GM11168 (cell line): ENCODE measurements at regions not wholly inside any gene's neighbourhood (a gene's known extent, or its start where the extent isn't known, plus 50 kb on each side); places are given as distances from the start of the nearest gene placed in this dataset.

Experiments used
- in situ Hi-C: fragments of 300-500 bp; cut with MboI; formaldehyde crosslinking; loops from one replicate; pipeline ENCODE4 v1.12.0; 2022; ENCODE audit warnings: low sequenced_read_pairs; ENCODE audit not compliant: unreplicated experiment

DNA sequence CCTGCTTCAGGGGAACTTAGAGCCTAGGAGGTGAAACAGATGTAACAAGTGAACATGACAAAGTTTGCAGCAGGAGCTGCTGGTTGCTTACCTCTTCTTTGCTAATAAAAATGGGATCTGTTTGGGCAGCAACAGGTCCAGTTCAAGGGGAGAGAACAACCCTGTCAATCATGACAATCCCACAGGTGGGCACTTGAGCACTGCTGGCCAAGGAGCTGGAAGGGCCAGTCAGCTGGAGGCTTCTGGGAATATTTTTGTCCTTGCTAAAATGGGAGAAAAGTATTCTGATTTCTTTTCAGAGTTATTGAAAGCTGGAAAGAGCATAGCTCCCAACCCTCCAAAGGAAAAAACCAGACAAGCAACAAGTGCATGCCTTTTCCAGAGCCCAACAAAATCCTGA lies 477.7 kb upstream of the SULF2 start:
- in situ Hi-C loops = no loop called here

DNA sequence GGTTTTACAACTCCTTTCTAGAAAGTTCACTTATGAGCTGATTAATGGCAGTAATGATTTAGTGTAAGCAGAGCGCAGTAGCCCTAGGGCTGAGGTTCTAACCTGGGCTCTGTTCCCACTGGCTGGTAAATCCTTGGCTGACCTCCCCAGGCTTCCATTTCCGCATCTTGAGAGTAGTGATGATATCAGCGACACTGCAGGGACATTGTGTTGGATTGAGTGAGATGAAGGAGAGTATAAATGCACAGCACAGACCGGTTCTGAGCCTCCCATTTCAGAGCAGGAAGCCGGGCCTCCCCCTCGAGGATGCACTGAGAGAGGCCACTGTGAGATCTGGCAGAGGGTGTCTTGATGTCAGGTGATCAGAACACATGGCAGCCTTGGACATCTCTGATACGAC lies 477.2 kb upstream of the SULF2 start:
- in situ Hi-C loops = no loop called here

- in situ Hi-C loops = no loop called here
These were observed 476.2 kb upstream of the SULF2 start for GRCh38 chr20:48261398-48261910.

DNA sequence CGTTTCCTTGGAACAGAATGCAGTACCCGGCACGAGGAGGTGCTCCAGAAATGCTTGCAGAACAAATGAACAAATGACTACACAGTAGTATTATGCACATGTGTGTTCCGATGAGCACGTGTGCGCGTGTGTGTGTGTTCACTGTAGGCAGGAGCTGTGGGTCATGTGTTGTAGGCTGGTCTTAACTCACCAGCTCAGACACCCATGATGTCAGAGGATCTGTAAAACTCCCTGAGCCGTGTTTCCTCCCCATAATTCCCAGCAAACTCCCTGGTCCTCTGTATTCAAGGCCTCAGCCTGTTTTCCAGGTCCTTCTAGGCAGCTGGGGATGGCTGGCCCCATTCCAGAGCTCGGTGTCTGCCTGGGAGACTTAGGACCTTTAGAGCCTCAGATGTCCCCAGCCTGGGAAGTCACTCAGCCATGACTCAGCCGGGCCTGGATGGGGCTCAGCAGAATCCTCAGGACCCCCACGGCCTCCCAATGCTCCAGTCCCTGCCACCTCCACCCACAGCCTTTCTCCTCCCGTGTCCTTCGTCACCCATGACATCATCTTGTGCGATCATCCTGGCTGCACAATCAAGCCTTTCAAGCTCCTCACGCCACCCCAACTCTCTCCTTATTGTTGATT lies 475.0 kb upstream of the SULF2 start:
- in situ Hi-C loops = no loop called here

DNA sequence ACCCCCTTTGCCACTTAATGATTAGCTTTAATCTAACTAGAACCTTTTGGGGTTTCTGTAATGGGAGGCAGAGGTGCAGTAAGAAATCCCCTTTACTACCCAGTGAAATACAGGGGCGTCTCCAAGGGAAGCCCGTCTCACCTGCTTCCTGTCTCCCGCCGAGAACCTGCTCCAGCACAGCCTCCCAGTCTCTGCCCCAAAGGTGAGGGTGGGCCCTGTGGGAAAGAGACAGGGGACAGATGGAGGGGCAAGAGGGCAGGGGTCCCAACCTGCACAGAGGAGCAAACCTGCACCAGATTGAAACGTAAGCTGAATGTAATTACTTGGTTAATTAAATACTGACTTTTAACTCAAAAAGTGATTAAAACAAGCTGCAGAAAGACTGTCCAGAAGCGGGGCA lies 474.2 kb upstream of the SULF2 start:
- in situ Hi-C loops = no loop called here

DNA sequence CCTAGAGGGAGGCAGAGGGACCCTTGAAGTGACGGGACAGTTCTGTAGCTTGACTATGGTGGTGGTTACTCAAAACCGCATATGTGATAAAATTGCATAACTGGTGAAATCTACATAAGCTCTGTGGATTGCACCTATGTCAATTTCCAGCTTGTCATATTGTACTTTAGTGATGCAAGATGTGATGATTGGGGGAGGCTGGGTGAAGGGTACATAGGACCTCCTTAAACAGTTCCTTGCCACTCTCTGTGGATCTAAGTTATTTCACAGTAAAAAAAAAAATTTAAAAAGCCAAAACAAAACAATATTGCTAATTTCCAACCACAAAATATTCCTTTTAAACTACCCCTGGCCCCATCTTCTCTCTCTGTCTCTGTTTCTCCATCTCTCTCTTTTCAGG lies 472.6 kb upstream of the SULF2 start:
- in situ Hi-C loops = no loop called here

DNA sequence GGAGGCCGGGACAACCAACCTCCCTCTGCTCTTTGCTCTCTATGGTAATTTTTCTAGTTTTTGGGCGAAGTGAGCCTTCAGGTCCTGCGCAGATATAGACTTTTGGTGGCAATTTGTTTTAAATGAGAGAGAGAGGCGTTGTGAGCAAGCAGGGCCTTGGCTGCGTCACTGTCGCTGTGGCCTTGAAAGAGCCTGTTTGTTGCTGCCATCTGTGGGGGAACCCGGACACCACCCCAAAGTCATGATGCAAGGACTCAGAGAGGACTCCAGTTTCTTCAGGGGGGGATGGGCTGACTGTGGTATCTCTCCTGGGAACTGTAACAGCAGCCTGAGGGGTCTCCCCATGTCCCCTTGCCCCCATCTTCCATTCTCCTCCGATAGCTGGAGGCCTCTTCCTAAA lies 462.7 kb upstream of the SULF2 start:
- in situ Hi-C loops = no loop called here

- in situ Hi-C loops = no loop called here
These were observed 460.9 kb upstream of the SULF2 start for GRCh38 chr20:48246061-48246790.

GRCh38 chr20:48242623-48243022 lies 457.3 kb upstream of the SULF2 start:
- in situ Hi-C loops = no loop called here

GRCh38 chr20:48241482-48241881 lies 456.2 kb upstream of the SULF2 start:
- in situ Hi-C loops = no loop called here

DNA sequence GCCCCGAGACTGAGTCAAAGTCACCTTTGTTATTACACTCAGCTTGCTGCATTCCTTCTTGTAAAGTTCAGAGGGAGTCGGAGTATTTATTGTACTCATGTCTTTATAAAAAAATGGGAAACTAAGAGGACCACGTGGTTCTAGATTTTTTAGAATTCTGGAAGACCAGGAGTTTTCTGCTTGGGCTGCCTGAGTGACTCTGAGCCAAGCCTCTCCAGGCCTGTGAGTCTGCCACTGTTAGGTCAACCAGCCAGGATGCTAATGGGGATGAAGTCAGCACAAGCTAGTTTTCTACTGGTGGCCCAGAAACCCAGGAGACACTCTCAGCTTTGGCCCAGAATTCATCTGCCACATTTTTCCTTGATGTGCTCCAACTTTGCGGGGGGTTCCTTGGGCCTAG lies 453.5 kb upstream of the SULF2 start:
- in situ Hi-C loops = no loop called here

DNA sequence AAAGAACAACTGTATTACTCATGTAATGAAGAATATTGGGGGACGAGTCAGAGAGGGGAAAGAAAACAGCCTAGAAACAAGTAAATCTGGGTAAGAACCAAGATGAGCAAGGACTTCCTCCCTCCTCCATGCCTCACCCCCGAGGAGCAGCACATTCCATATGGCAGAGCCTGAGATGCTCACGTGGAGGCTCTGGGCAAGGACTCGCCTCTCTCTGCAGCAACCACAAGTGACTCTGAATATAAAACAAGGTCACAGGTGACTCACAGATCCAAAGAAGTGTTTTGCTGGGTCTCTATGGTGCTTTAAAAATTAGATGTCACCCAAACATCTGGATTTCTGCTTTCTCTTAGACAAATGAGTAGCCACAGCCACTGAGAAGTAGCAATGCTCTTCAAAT lies 453.0 kb upstream of the SULF2 start:
- in situ Hi-C loops = no loop called here

GRCh38 chr20:48236000-48236970 lies 451.0 kb upstream of the SULF2 start:
- in situ Hi-C loops = no loop called here

- in situ Hi-C loops = no loop called here
These were observed 449.7 kb upstream of the SULF2 start for GRCh38 chr20:48234951-48235350.

DNA sequence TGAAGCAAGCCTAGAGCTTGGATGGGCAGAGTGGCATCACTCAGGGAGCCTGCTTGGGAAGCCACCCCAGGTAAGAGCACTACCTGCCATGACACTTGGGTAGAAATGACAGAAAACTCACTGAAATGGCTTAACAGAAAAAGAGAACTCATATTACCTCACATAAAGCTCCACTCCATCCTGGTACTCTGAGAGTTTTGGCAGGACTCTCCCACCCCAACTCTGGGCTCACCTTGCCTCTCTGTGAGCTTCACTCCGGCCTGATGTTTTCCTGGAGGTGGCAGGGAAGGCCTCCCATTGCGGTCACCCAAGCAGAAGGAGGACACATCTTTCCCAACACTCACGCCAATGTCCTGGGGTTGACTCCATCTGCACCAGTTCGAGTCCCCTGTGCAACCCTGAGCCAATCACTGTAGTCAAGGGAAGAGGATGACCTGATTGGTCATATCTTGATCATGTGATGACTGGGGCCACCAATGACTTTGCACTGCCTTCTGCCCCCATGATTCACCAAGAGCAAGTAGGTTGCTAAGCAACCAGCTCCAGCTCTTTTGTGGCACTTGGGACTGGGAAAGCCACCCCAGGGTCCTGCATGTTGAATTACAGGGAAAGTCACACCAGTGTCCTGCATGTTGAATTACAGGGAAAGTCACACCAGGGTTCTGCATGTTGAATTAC lies 446.1 kb upstream of the SULF2 start:
- in situ Hi-C loops = no loop called here

DNA sequence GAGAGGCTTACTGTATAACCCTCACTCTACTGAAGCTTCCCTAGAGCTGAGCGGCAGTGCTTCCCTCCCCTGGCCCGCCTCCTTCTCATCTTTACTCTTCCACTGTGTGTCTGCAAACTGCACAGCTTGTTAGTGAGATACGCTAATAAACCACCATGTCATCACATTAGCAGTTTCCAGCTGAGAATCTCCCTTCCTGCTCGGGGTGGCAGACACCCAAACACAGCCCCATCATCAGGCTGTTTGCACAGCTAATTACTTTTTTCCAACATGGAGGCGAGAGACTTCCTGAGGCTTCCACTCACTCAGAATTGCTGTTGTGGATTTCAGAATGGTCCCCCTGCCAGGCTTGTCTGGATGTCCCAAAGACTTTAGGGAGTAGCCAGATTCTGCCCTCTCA lies 444.9 kb upstream of the SULF2 start:
- in situ Hi-C loops = no loop called here

DNA sequence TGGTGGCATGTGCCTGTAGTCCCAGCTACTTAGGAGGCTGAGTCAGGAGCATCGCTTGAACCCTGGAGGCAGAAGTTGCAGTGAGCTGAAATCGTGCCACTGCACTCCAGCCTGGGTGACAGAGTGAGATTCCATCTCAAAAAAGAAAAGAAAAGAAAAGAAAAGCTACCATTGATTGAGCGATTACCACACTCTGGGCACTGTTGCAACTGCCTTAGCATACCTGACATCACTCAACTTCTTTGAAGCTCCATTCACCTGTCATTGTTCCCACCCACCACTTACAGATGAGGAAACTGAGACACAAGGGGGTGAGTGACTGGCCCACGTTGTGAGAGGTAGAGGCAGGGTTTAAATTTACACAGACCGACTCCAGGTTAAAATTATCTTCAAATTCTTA lies 442.1 kb upstream of the SULF2 start:
- in situ Hi-C loops = no loop called here

GRCh38 chr20:48226642-48227041 lies 441.4 kb upstream of the SULF2 start:
- in situ Hi-C loops = no loop called here

DNA sequence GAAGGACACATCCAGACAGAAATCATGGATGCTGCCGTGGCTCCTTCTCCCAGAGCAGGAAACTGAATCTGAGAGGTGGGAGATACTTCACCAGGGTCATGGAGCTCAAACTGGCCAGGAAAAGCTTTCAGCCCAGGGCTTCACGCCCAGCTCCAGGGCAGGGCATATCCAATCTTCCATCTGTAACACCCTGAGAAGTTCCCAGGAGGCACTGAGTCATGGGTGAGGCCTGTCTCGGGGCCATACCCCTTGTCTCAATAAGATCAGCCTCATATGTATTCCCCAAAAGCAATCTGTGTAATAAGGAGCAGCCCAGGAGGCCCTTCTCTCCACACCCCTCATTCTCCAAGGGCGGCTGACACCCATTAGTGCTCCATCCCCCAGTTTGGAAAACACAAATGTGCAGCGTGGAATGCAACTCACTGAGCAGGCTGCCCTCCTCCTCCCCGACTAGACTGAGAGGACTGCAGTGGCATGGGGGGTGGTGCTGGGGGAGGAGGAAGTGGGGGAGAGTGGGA lies 439.3 kb upstream of the SULF2 start:
- in situ Hi-C loops = no loop called here

DNA sequence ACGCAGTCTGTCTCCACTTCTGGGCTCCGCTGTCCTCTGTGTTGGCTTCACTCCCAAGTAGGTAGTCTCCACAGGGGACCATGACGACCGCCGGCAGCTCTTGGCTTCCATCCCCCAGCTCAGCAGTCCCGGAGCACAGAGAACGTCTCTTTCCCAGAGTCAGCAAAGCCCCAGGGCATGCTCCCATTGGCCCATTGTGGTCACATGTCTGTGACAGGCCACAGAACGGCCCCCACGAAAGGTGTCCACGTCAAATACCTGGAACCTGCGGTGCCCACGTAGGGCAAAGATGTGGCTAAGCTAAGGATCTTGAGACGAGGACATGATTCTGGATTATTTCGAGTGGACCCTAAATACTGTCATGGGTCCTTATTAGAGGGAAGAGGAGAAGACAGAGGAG lies 438.4 kb upstream of the SULF2 start:
- in situ Hi-C loops = no loop called here
